Stimulated activated CD4-positive, alpha-beta T cell treated with anti-CD3 and anti-CD28 coated beads, Interleukin-4, amount 100 ng/mL, for 24 hours (primary cell): ENCODE measurements at regions not wholly inside any gene's neighbourhood (a gene's known extent, or its start where the extent isn't known, plus 50 kb on each side); places are given as distances from the start of the nearest gene placed in this dataset.

Experiments
- DNase-seq: peaks from one replicate; pipeline ENCODE4 v3.0.0-alpha.2; 2020

DNA sequence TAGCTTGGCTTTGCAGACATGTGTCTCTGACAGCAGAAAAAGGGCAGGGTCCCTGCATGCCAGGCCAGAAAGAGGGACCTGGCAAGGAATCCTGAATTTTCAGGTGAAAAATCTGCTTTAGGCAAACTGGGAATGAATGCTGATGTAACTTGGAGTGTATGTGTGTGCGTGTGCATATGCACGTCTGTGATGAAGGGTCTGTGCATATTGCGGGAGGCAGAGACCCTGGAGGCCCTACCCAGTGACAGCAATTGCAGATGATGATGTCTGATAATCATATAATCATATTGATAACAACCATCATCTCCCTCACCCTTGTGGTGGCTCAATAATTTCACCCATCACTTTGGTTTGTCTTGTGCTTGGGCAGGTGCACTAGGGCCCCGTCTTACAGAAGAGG is 80.7 kb upstream of the SDK2 start:
- DNase-seq, result no peak

DNA sequence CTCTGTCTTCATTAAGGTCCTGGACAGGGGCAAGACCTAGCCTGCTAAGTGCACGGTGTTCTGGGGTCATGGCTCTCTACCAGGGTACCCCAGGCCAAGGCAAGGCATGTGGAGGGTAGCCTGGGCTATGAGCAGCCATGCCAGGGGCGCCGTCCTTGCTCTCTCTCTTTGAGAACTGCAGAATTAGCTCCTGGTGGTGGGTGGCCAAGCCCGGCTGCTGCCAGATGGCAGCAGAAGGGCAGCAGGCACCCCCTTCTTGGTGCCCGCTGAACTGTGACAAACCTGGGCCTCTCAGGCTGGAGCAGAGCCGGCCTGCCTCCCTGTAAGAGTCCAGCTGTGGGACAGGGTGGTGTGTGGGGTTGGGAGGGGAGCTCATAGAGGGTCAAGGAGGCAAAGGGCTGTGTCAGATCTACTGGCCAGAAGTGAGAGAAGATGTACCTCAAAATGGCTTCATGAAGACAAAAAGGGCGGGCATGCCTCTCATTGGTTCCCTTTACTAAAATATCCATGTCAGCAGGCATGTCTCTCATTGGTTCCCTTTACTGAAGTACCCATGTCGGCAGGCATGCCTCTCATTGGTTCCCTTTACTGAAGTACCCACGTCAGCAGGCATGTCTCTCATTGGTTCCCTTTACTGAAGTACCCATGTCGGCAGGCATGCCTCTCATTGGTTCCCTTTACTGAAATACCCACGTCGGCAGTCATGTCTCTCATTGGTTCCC is 81.7 kb upstream of the SDK2 start:
- no peak for DNase-seq

DNA sequence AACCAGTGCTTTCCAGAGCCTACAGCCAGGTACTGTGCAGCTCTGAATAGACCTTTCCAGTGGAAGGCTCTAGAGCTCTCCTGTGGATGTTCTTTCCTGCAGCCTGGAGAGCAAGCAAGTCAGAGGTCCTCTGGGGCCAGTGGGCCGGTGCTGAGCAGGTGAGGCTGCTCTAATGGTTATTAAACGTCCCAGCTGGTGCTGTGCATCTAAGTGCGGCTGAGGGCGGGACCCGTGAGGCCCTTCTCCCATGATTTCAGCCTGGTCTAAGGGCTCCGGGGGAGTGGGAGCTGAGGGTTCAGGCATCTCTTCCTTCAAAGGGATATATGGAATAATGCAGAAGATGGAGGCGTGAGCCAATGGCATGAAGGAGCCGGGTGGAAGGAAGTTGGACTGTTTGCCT is 83.7 kb upstream of the SDK2 start:
- DNase-seq, result no peak

DNA sequence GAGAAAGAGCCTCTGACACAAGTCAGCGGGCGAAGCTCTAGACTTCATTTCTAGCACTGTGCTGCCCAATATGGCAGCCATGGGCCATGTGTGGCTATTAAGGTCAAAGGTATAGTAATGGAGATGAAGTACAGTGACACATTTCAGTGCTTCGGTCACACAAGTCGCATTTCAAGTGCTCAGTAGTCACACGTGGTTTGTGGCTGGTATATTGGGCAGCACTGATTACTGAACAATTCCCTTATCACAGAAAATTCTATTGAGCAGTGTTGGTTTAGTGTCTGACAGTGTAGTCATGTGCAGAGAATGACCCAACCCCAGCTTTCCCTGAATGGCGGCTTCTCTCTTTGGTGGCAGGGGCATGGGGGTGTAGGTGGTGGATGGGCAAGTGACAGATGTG is 84.9 kb upstream of the SDK2 start:
- DNase-seq, result no peak

DNA sequence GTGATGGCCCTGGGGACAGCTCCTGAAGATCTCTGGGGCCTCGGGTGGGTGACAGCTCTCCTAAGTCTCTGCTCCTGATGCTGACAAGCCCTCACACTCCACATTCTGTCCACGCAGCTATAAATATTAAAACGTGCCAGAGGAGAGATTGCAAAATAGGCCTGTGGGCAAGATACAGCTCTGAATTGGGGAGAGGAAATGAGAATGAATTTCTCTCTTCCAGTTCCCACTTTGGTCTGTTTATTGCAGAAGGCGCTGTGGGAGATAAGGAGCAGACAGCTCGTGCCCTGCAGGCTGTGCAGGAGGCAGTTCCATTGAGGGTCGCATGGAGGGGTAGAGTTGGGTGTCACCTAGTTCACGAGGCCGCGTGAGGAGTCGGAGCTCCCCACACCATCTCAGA is 87.5 kb upstream of the SDK2 start:
- DNase-seq, result no peak

DNA sequence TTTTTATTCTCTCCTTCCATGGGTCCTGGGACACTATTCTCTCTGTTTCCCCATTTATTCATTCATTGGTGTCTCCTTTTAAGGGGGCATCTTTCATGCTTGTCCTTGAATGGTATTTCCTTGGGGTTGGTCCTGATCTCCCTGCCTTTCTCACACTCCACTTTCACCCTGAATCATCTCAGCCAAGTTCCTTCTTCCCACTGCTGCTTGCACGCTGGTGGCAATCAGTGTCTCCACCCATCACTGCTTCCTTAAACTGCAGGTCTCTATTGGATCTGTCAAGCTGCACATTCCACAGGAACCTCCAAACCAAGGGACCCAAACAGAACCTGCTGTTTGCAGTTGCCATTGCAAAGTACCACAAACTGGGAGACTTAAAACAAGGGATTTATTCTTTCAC is 89.3 kb upstream of the SDK2 start:
- no peak for DNase-seq

DNA sequence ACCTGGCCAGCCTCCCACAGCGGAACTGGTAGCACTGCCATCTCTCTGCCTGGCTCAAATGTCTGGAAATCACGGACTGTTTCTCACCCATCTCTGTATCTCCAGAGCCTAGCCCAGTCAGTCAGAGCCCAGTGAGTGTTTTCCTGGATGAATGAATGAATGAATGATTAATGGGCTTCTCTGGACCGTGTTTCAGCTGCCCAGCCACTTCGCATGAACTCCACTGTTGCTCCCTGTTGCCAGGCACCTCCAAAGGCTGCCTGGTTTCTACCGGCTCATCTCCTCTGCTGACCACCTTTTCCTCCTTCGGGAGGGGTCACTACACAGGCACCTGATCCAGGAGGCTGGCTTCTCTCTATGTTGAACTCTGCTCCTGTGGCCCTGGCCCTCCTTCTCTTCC is 91.0 kb upstream of the SDK2 start:
- no peak for DNase-seq

DNA sequence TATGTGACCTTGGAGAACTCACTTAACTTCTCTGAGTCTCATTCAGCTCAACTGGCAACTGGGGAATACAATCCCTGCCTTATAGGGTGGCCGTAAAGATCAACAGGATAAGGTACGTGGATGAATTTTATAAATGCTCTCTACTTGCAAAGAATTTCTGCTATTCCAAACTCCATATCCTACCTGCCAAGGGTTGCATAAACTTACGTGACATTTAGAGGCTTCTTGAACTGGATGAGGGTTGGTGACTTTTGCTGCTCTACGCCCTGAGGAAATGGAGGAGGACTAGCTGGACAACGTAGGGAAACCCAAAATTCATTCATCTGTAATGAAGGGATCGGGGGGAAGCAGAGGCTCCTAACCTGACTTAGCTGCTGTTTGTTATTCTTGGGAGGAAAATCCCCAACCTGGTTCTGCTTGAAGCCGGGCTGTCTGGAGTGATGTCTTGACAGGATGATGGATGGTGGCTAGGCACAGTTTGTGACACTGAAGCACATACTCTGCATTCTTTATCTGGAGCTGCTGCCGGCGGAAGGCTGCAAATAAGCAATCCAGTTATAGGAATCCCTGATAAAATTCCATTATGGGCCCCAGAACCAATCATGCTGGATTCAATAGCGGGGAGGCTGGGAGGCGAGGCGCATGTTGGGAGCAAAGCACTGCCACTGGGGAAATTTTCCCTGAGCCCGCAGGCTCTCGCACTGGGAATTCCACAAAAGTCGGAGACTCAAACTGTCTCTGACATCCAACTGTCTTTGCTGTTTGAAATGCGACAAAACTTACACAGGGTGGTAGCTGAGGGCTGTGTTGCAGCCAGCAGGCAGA is 94.7 kb upstream of the SDK2 start:
- DNase-seq, result no peak

DNA sequence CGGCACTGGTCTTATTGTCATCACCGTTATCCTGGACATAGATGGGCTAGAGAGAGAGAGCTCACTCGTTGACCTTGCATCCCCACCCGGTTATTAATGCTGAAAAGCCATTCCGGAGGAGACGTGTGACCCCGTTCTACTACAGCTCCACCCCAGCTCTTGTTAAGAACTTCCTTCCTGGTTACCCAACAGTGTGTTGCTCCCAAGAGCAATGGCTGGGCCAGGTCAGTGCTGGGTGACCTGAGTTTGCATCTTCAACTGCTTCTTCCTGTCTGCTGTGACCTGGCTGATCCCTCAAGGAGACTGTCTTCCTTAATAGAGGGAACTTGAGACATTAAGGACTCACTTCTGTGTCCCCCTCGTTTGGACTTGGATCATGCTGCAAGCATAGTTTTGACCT is 96.1 kb upstream of the SDK2 start:
- DNase-seq, result no peak

DNA sequence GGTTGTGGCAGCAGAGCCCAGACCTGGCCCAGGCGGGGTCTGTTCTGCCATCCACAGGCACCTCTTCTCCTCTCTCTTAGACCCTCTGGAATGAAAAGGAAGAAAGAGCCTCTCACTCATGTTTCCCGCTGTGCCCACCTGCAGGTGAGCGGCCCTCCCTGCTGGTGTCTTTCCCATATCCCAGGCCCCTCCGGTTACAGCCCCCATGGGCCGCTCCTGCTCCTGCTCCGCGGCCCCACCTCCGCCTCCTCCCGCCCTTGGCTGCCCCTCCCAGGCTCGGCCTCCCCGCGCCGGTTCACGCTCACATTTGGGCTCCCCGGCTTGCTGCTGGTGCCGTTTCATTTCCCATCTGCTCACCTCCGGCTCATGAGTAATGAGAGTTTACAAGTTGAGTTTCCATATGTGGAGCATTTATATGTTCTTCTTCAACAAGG is 98.7 kb upstream of the SDK2 start:
- no peak for DNase-seq

DNA sequence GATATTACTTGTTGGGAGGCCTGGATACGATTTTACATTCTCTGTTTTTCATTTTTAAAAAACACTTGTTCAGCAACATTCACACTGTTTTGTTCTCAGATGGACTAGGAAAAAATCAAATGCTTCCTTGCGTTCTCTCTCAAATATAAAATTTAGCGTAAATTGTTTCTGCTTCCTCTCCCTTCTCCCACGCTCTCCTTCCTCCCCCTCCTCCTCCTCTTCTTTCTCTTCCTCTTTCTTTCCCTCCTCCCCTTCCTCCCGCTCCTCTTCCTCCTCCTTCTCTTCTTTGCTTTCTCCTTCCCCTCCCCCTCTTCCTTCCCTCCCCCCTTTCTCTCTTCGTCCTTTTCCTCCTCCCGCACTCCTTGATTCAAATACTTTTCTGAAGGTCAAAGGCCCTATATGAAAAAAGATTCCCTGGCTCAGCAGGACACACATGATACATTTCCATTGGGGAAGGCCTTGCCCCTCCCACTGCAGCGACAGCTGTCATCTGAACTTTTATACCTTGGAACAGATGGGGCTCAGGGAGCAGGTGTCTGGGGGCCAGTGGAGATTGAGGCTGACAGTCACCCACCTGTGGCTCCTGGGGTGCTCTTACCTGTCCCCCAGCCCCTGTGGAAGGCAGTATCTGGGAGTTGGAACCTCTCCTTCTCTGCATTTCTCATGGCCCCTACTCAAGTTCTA is 99.4 kb upstream of the SDK2 start:
- no peak for DNase-seq

DNA sequence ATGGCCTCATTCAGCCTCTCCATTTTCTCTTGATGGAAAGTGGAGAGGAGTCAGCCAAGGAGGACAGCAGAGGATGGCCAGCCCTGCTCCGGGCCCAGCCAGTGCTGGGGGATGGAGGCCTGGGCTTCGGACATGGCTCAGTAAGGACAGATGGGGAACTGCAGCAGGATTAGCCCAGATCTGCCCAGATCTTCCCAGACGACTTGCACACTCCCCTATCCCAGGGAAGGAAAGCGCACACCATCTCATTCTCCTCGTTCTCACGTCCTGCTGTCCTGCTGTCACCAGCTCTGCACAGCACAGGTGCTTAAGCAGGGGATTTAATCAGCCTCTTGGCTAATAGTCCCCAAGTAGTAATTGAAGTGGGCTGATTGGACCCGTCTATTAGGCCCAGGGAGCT is 100.2 kb upstream of the SDK2 start:
- DNase-seq, result no peak

DNA sequence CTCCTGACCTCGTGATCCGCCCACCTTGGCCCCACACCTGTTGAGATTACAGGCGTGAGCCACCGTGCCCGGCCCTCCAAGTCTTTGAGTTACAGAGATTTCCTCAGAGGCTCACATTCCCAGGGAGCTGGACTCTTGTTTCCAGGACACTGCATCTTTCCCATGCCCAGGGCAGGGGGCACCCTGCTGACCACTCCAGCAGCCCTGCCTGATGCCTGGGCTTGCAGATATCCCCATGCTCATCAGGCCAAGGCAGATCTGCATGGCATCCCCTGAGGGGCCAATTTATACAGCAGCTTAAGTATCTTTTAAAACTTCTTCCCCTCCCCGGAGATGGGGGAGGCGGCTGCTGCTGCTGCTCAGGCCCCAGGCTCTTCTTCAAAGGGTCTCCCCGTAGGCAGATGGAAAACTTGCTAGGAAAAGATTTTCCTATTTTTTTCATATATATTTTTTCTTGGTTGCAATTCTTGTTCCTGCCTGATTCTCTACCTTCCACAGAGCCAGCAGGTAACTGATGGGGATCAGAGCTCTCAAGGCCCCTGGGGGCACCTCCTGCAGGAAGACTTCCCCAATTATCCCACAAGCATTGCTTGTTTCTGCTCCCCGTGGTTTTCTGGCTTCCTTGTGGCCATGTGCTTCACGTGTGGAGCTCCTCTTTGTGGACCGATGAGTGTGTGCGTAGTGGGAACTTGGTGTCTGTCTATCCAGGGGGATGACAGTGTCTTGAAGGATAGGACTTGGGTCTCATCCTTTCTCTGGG is 102.2 kb upstream of the SDK2 start:
- no peak for DNase-seq

DNA sequence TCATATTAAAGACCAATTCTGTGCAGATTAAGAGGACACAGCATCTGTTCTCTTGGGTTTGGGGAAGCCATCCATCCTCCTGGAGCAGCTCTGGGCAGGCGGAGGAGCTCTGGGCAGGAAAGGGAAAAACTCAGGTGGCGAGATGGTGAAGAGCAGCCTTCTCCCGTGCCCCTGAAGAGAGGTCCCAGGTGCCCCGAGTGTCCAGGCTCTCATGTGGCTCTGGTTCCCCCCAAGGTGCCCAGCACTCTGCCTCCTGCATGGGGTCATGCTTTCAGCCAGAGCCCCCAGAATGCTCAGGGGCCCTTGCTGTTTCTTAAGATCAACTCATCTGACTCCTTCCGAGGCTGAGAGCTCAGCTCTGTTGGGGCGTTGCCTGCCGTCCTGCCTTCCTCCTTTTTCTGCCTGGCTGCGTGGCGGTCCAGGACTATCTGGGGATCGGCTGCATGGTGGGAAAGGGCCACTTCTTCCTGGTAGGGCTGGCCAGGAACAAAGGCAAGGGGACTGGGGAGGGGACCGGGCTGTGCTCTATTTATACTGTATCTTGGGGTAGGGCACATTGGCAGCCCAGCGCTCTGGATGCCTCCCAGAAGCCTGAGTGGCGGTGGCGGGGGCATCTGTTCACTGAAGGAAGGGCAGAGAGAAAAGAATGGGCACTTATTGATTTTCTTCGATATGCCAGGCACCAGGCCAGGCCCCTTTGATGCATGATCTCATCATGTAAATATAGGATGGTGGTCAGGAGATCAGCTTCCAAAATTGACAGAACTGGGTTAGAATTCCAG is 103.2 kb upstream of the SDK2 start:
- DNase-seq, result no peak

DNA sequence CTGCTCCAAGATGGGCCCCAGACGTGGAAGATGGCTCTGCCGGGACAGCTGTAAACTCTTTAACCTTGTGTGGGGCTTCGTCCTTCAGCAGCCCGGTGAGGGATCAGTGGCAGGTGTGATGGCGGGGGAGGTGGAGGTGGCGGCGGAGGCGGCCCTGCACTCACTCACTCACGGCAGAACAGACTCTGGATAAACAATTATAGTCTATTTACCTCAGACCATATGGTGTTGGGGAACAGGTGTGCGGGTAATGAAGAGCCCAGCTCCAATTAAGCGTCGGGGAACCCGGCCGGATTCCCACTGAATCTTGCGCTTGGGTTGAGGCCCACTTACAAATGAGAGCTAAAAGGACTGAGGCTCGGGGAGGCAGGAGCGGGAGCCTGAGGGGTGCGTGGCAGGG is 104.3 kb upstream of the SDK2 start:
- no peak for DNase-seq

DNA sequence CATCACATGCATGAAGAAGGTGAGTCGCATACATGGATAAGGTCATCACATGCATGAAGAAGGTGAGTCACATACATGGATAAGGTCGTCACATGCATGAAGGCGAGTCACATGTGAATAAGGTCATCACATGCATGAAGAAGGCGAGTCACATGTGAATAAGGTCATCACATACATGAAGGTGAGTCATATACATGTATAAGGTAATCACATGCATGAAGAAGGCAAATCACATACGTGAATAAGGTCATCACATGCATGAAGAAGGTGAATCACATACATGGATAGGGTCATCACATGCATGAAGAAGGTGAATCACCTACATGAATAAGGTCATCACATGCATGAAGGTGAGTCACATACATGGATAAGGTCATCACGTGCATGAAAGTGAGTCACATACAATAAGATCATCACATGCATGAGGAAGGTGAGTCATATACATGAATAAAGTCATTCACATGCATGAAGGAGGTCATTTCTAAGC is 105.1 kb upstream of the SDK2 start:
- no peak for DNase-seq

DNA sequence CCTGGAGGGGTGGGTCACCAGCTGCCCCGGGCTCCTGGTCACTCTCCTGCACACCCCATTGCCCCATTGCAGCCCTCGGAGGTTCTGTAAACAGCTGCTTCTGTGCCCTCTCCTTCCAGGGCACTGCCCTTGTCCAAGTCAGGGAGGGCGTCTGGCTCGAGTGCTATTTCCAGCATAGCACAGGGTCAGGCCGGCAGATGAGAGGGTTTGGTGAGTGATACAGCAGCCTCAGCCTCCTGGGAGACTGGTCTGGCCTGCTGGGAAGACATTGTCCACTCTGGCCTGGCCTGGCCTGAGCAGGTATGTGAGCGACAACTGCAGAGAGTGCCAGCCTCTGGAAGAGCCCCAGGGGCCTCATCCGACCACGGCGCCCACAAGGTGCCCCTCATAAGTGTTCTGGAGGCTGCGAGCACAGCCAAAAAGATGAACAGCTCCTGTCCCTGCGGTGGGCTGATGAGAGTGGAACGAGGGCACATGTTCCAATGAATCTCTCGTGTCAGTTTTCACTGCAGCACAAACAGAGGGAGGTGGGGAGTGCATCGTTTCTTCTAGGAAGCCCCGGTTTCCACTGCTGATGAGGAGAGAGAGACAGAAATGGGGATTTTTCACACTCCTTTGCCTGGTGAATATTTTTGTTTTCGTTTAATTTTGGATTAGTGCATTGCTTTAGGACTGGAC is 105.8 kb upstream of the SDK2 start:
- DNase-seq, result no peak

DNA sequence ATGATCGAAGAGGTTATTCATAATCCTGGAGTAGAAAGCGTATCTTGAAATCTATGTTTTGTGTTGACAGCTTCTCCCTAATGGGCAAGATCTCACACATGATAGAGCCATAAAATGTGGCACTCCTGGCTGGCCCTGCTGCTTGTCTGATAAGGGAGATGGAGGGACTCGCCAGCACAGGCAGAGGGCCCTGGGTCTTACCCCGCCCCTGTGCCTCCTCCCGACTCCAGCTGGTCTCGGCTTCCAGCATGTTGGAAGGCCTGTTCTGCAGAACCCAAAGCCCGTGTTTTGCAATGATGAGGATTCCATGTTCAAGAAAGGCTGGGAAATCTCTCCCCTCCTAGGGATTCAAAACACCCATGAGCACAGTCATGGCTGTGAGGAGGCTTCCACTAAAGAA is 106.7 kb upstream of the SDK2 start:
- no peak for DNase-seq

DNA sequence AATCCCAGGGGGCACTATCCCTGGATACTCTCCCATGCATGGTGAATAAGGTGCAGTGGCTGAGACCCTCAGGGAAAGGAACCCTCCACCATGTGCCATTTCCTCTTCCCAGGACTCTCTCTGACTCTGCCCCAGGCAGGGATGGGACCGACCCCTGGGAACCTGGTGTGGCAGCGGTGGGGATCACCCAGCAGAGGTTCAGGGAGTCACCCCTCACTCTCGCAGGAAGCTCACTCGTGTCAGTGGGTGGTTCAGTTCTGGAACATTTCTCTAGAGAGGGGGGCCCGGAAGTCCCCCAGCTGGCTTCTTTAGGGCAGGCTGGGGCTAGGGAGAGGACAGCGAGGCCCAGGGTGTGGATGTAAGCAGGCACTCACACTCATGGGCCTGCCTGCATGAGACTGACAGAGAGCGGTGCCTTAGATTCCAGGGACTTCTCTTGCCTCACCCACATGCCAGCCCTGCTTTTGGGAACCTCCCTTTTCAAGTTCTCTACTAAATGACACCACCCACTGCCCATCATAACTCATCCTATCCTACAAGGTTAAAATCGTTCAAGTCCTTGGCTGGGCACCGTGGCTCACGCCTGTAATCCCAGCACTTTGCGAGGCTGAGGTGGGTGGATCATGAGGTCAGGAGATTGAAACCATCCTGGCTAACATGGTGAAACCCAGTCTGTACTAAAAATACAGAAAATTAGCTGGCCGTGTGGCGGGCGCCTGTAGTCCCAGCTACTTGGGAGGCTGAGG is 109.7 kb upstream of the SDK2 start:
- no peak for DNase-seq

DNA sequence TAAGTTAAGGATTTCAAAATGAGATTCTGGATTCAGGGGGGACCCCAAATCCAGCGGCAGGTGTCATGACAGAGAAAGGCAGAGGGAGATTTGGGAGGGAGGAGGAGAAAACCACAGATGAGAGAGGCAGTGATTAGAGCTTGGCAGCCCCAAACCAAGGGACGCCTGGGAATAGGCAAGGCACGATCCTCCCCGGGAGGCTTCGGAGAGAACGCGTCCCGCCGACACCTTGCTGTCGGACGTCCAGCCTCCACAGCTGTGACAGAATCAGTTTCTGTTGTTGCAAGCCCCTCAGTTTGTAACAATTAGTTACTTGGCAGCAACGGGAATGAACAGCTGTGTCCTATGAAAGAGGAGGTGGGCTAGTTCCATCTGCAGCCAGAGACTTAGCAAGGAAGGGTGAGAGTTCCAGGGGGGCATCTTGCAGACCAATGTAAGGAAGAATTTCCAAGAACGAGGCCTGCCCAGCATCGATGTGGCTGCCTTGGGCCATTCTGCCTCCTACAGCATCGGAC is 110.7 kb upstream of the SDK2 start:
- no peak for DNase-seq

DNA sequence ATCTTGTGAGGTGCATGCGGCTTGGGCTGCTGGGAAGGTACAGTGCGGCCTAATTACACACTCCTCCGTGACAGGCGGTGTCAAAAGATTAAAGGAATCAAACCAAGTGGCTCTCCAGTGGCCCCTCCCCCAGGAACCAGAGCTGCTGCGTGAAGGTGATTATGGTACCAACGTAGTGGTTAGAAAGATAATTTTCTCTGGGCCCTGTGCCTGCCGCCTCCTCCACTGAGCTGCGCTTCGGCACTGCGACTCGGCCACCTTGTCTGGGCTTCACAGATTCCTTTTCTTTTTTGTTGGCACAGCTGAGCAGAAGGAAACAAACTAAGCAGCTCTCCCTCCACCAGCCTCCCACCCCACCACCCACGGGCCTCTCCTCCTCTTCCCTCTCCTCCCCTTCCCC is 113.2 kb upstream of the SDK2 start:
- DNase-seq, result no peak
